OCI-LY7 (cell line): ENCODE measurements at regions not wholly inside any gene's neighbourhood (a gene's known extent, or its start where the extent isn't known, plus 50 kb on each side); places are given as distances from the start of the nearest gene placed in this dataset.

Source experiments
- CTCF ChIP-seq: fragments of 200-600 bp; sonication (generic); conservative IDR thresholded peaks from 2 replicates; pipeline ENCODE4 v1.5.1; 2014; ENCODE audit warnings: mild to moderate bottlenecking, antibody characterized with exemption, low read length, moderate library complexity, mixed read lengths
- EZH2phosphoT487 ChIP-seq: fragments of 200-600 bp; sonication (generic); IDR thresholded peaks from 2 replicates; pipeline ENCODE4 v1.6.1; 2018; ENCODE audit warnings: low read depth, borderline replicate concordance, mild to moderate bottlenecking, mixed run types, antibody characterized with exemption, low read length, moderate library complexity, mixed read lengths

GRCh38 chr1:119268879-119269278 lies 99.7 kb upstream of the HAO2 start:
- TF ChIP-seq CTCF = no peak
- no peak for TF ChIP-seq EZH2phosphoT487
